ENCODE measurements at regions not wholly inside any gene's neighbourhood (a gene's known extent, or its start where the extent isn't known, plus 50 kb on each side); places are given as distances from the start of the nearest gene placed in this dataset.
"Not testable (repeated sequence)": the region's sequence is repeated elsewhere in the genome, so short reads cannot be mapped to it uniquely, and the experiment has no call there.

GRCh38 chr6:94902974-94903628, 674.2 kb upstream of the MANEA start:
- no peak for DNase-seq (ENCODE audit: low read depth)

GRCh38 chr6:94899191-94899590, 678.1 kb upstream of the MANEA start:
- no peak for DNase-seq (ENCODE audit: low read depth)

- no peak for DNase-seq (ENCODE audit: low read depth)
These were observed 683.0 kb upstream of the MANEA start for GRCh38 chr6:94894300-94894699.

GRCh38 chr6:94893327-94893726, 684.0 kb upstream of the MANEA start:
- DNase-seq (ENCODE audit: low read depth), result no peak

GRCh38 chr6:94873819-94874218, 703.5 kb upstream of the MANEA start:
- not testable (repeated sequence) for DNase-seq (ENCODE audit: low read depth)

- no peak for DNase-seq (ENCODE audit: low read depth)
These were observed 715.2 kb upstream of the MANEA start for GRCh38 chr6:94862112-94862511.

GRCh38 chr6:94859924-94860323, 717.4 kb upstream of the MANEA start:
- DNase-seq (ENCODE audit: low read depth), result no peak

GRCh38 chr6:94856999-94857398, 720.3 kb upstream of the MANEA start:
- not testable (repeated sequence) for DNase-seq (ENCODE audit: low read depth)

- not testable (repeated sequence) for DNase-seq (ENCODE audit: low read depth)
These were observed 726.0 kb upstream of the MANEA start for GRCh38 chr6:94851329-94851728.

GRCh38 chr6:94845742-94846141, 731.6 kb upstream of the MANEA start:
- DNase-seq (ENCODE audit: low read depth), result no peak

GRCh38 chr6:94835264-94835663, 742.1 kb upstream of the MANEA start:
- no peak for DNase-seq (ENCODE audit: low read depth)

- DNase-seq (ENCODE audit: low read depth), result no peak
These were observed 763.5 kb upstream of the MANEA start for GRCh38 chr6:94813806-94814205.

- no peak for DNase-seq (ENCODE audit: low read depth)
These were observed 776.0 kb upstream of the MANEA start for GRCh38 chr6:94801344-94801743.

- no peak for DNase-seq (ENCODE audit: low read depth)
These were observed 791.8 kb upstream of the MANEA start for GRCh38 chr6:94785514-94785913.

- DNase-seq (ENCODE audit: low read depth), result not testable (repeated sequence)
These were observed 792.3 kb upstream of the MANEA start for GRCh38 chr6:94785081-94785480.

GRCh38 chr6:94769197-94769596, 808.1 kb upstream of the MANEA start:
- no peak for DNase-seq (ENCODE audit: low read depth)

GRCh38 chr6:94751641-94752329, 825.5 kb upstream of the MANEA start:
- no peak for DNase-seq (ENCODE audit: low read depth)

- no peak for DNase-seq (ENCODE audit: low read depth)
These were observed 841.1 kb upstream of the MANEA start for GRCh38 chr6:94736236-94736635.

GRCh38 chr6:94735270-94735669, 842.1 kb upstream of the MANEA start:
- no peak for DNase-seq (ENCODE audit: low read depth)

GRCh38 chr6:94734751-94735150, 842.6 kb upstream of the MANEA start:
- DNase-seq (ENCODE audit: low read depth), result no peak

- DNase-seq (ENCODE audit: low read depth), result no peak
These were observed 844.3 kb upstream of the MANEA start for GRCh38 chr6:94733066-94733465.

- DNase-seq (ENCODE audit: low read depth), result no peak
These were observed 849.6 kb upstream of the MANEA start for GRCh38 chr6:94727710-94728109.

GRCh38 chr6:94721459-94721858, 855.9 kb upstream of the MANEA start:
- no peak for DNase-seq (ENCODE audit: low read depth)

GRCh38 chr6:94713446-94713845, 863.9 kb upstream of the MANEA start:
- DNase-seq (ENCODE audit: low read depth), result no peak

Data from amniotic epithelial cell (primary cell).